BE2C (cell line): ENCODE measurements at regions not wholly inside any gene's neighbourhood (a gene's known extent, or its start where the extent isn't known, plus 50 kb on each side); places are given as distances from the start of the nearest gene placed in this dataset.

ENCODE experiments used
- DNase-seq: peaks from one replicate; pipeline ENCODE4 v3.0.0-alpha.2; 2020
- H3K27me3 ChIP-seq: fragments of 250-450 bp; sonication (Bioruptor Pico); 2 replicates; pipeline ENCODE4 v1.5.1; 2020; ENCODE audit warnings: mild to moderate bottlenecking
- H3K36me3 ChIP-seq: fragments of 250-450 bp; sonication (Bioruptor Pico); 2 replicates; pipeline ENCODE4 v1.5.1; 2020; ENCODE audit warnings: mild to moderate bottlenecking
- H3K4me1 ChIP-seq: fragments of 250-450 bp; sonication (Bioruptor Pico); 2 replicates; pipeline ENCODE4 v1.5.1; 2020
- H3K4me3 ChIP-seq: 2 replicates; pipeline ENCODE4 v1.5.1; 2011; ENCODE audit warnings: low read depth, low read length
- H3K9me3 ChIP-seq: fragments of 250-450 bp; sonication (Bioruptor Pico); 2 replicates; pipeline ENCODE4 v1.5.1; 2020
- TF ChIP-seq, protein P1 (sequence below): IDR thresholded peaks from 2 replicates; pipeline ENCODE4 v1.5.1; 2012; ENCODE audit warnings: mild to moderate bottlenecking, low read depth, low read length

DNA sequence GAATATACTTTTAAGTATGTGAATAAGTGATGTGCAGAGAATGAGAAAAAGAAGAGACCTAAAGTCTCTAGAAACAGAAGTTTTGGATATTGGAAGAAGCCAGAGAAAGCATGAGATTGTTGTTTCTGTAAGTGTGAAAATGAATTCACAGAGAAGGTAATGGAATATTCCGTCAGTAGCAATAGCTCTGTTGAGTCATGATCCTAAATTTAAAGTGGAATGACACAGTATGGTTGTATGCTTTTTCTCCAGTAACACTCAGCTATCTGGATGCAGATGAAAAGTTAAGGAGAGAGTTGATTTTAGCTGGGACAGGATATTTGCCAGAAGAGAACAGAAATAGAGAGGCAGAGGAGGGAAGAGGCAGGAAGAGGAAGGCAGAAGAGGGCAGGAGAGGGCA is 1166.3 kb downstream of the GALC start:
- DNase-seq: no peak
- Histone ChIP-seq H3K4me3 (no peak overlapping the region), H3K4me1 (no peaks in the 10 kb centered on the region), H3K36me3 (no peaks in the 10 kb centered on the region), H3K27me3 (no peaks in the 10 kb centered on the region), H3K9me3 (no peaks in the 10 kb centered on the region)
- TF ChIP-seq, protein P1, sequence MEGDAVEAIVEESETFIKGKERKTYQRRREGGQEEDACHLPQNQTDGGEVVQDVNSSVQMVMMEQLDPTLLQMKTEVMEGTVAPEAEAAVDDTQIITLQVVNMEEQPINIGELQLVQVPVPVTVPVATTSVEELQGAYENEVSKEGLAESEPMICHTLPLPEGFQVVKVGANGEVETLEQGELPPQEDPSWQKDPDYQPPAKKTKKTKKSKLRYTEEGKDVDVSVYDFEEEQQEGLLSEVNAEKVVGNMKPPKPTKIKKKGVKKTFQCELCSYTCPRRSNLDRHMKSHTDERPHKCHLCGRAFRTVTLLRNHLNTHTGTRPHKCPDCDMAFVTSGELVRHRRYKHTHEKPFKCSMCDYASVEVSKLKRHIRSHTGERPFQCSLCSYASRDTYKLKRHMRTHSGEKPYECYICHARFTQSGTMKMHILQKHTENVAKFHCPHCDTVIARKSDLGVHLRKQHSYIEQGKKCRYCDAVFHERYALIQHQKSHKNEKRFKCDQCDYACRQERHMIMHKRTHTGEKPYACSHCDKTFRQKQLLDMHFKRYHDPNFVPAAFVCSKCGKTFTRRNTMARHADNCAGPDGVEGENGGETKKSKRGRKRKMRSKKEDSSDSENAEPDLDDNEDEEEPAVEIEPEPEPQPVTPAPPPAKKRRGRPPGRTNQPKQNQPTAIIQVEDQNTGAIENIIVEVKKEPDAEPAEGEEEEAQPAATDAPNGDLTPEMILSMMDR: no peak

DNA sequence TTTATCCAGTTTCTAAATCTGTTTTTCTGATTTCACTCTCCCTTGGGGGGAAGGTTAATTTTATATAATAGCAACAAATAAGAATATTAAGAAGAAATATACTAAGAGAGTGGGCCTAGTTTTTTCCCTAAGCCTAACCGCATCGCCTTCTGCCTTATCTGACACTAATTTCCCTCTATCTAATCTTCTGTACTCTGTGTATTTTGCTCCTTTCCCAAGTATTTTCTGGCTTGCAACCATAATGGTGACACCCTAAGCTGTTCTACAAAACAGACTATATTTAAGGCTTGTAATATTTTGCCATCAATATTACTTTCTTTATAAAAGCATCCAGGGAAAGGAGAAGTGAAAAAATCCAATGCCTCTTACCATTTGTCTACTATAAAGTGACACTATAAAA is 1168.8 kb downstream of the GALC start:
- H3K4me1 ChIP-seq: no peaks in the 10 kb centered on the region
- H3K4me3 ChIP-seq: no peak overlapping the region
- H3K36me3 ChIP-seq: no peaks in the 10 kb centered on the region
- H3K9me3 ChIP-seq: no peaks in the 10 kb centered on the region
- no peak for DNase-seq
- TF ChIP-seq, protein P1: no peak
- H3K27me3 ChIP-seq: no peaks in the 10 kb centered on the region

DNA sequence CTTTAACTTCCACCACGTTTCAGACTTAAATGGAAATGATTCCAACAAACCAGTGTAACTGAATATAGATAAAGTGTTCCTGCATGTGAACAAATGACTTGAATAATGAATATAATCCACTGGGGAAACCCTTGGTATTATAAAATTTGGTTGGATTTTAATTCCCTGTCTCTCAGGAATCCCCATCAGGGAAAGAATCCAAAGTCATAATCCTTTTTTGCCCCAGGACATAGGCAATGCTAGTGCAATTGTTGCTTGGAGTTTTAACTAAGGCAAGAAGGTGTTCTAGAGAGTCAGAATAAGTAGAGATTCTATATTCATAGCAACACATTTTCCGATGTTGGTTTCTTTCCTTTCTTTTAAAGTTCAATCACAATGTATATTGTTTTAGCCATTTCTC is 1169.4 kb downstream of the GALC start:
- no peaks in the 10 kb centered on the region for H3K4me1 ChIP-seq
- TF ChIP-seq, protein P1: no peak
- DNase-seq: no peak
- no peaks in the 10 kb centered on the region for H3K36me3 ChIP-seq
- H3K9me3 ChIP-seq: no peaks in the 10 kb centered on the region
- H3K4me3 ChIP-seq: no peak overlapping the region
- H3K27me3 ChIP-seq: no peaks in the 10 kb centered on the region

DNA sequence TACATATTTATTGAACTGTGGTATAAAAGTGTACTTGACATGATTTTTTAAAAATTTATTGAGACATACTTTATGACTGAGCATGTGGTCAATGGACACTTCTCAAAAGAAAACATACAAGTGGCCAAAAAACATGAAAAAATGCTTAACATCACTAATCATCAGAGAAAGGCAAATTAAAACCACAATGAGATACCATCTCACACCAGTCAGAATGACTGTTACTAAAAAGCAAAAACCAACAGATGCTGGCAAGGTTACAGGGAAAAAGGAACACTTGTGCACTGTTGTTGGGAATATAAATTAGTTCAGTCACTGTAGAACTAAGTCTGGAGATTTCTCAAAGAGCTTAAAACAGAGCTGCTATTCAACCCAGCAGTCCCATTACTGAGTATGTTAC is 1177.6 kb downstream of the GALC start:
- H3K9me3 ChIP-seq: no peaks in the 10 kb centered on the region
- no peak for DNase-seq
- H3K4me1 ChIP-seq: no peaks in the 10 kb centered on the region

DNA sequence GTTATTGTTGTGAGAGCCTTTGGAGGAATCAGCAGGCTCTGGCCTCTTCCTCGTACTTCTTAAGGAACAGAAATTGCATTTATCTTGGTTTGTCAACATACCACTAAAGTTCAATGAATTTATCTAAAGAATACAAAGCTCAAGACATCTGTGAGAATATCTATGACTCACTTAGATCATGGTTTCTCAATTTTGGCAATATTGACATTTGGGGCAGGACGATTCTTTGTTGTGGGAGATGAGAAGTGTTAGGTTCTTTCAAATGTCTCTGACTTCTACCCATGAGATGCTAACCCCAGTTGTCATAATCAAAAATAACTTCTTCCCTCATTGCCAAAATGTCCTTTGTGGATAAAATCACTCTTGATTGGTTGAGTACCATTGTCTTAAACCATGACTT is 1190.3 kb downstream of the GALC start:
- no peaks in the 10 kb centered on the region for H3K9me3 ChIP-seq
- no peak overlapping the region for H3K4me3 ChIP-seq
- no peaks in the 10 kb centered on the region for H3K27me3 ChIP-seq
- TF ChIP-seq, protein P1: no peak
- H3K36me3 ChIP-seq: no peaks in the 10 kb centered on the region
- H3K4me1 ChIP-seq: 0 out of 2 replicates have a peak, but pooled peaks cover 3% of the 10 kb centered on the region
- DNase-seq: no peak

More for the DNA sequence above, 1177.6 kb downstream of the GALC start:
- Histone ChIP-seq H3K36me3 (no peaks in the 10 kb centered on the region), H3K27me3 (no peaks in the 10 kb centered on the region), H3K4me3 (no peak overlapping the region)
- TF ChIP-seq, protein P1: no peak

DNA sequence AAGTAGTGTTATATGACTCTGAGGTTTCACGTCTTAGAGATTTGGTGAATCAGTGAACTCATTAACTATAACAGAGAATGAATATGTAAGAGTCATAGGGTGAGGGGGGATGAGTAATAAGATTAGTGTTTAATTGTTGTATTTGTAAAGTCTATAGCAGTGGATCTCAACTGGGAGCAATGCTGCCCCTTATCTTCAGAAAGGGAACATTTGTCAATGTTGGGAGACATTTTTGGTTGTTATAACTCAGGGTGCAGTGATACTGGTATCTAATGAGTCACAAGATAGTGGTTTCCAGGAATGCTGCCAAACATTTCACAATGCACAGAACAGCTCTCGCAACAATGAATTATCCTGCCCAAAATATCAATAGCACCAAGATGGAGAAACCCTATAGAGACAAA is 1193.7 kb downstream of the GALC start:
- peaks cover 6% of the 10 kb centered on the region; the same call in 1 of the 2 replicates for H3K4me1 ChIP-seq
- H3K27me3 ChIP-seq: no peaks in the 10 kb centered on the region
- DNase-seq: peak; percentile 46
- no peak overlapping the region for H3K4me3 ChIP-seq
- H3K9me3 ChIP-seq: no peaks in the 10 kb centered on the region; the same call in 1 of the 2 replicates
- TF ChIP-seq, protein P1: no peak
- H3K36me3 ChIP-seq: no peaks in the 10 kb centered on the region
